IMR-90 (cell line): ENCODE measurements at regions not wholly inside any gene's neighbourhood (a gene's known extent, or its start where the extent isn't known, plus 50 kb on each side); places are given as distances from the start of the nearest gene placed in this dataset.

ENCODE experiments used
- ATAC-seq: fragments of 200-7000 bp; cut with Tn5 transposase; 2 replicates; pipeline ENCODE4 v1.9.1; 2020; ENCODE audit warnings: low read depth, mild to moderate bottlenecking, moderate library complexity
- BruUV-seq: library from RNA; stranded (reverse); fragments of 400-500 nt; replicated peaks from 2 replicates; lab custom pipeline; 2021; lab: Mats Ljungman, UMichigan
- CTCF ChIA-PET: fragments of 300-600 bp; formaldehyde crosslinking; extraction: SDS; loops from one replicate; lab custom pipeline; 2021; ENCODE audit warnings: antibody characterized with exemption; lab: Yijun Ruan, JAX
- POLR2A ChIA-PET: fragments of 300-600 bp; sonication (Branson Sonifier 250); formaldehyde crosslinking; loops from one replicate; lab custom pipeline; 2022; ENCODE audit warnings: antibody characterized with exemption; ENCODE audit not compliant: unreplicated experiment; lab: Charles Lee
- DNase-seq: peaks from one replicate; pipeline ENCODE4 v3.0.0; 2013
- H2AFZ ChIP-seq: replicated peaks from 2 replicates; pipeline ENCODE3; 2013; ENCODE audit warnings: low read length, mild to moderate bottlenecking; ENCODE audit not compliant: poor library complexity
- H2AK5ac ChIP-seq: 2 replicates; pipeline ENCODE4 v1.6.1; 2013; ENCODE audit warnings: low read depth, low read length, inconsistent platforms
- H2AK9ac ChIP-seq: replicated peaks from 2 replicates; pipeline ENCODE3; 2013; ENCODE audit warnings: mild to moderate bottlenecking, low read depth, low read length, moderate library complexity; ENCODE audit not compliant: poor library complexity
- H2BK120ac ChIP-seq: 2 replicates; pipeline ENCODE4 v1.6.1; 2013; ENCODE audit warnings: low read depth, low read length, inconsistent platforms
- H2BK15ac ChIP-seq: 3 replicates; pipeline ENCODE4 v1.6.1; 2013; ENCODE audit warnings: low read depth, low read length, inconsistent platforms
- H2BK20ac ChIP-seq: 2 replicates; pipeline ENCODE4 v1.6.1; 2013; ENCODE audit warnings: low read depth, mild to moderate bottlenecking, inconsistent platforms, low read length, moderate library complexity
- H2BK5ac ChIP-seq: 2 replicates; pipeline ENCODE4 v1.6.1; 2013; ENCODE audit warnings: mild to moderate bottlenecking, low read depth, low read length, inconsistent platforms; ENCODE audit not compliant: poor library complexity, severe bottlenecking
- H3K14ac ChIP-seq: replicated peaks from 2 replicates; pipeline ENCODE4 v1.6.1; 2013; ENCODE audit warnings: low read depth, low read length, inconsistent platforms
- H3K18ac ChIP-seq: 2 replicates; pipeline ENCODE4 v1.6.1; 2013; ENCODE audit warnings: low read depth, low read length, control low read depth
- H3K23ac ChIP-seq: 2 replicates; pipeline ENCODE4 v1.6.1; 2013; ENCODE audit warnings: low read depth, low read length, inconsistent platforms
- H3K27ac ChIP-seq: 2 replicates; pipeline ENCODE4 v1.5.1; 2013; ENCODE audit warnings: mild to moderate bottlenecking, control low read depth, low read length; ENCODE audit not compliant: insufficient read depth
- H3K27me3 ChIP-seq: 2 replicates; pipeline ENCODE4 v1.6.1; 2013; ENCODE audit warnings: low read length; ENCODE audit not compliant: control insufficient read depth, insufficient read depth
- H3K36me3 ChIP-seq: 2 replicates; pipeline ENCODE4 v1.6.1; 2013; ENCODE audit warnings: low read length, mixed read lengths; ENCODE audit not compliant: control insufficient read depth, insufficient read depth
- H3K4ac ChIP-seq: 2 replicates; pipeline ENCODE4 v1.6.1; 2013; ENCODE audit warnings: low read depth, low read length, inconsistent platforms
- H3K4me1 ChIP-seq: 2 replicates; pipeline ENCODE4 v1.6.1; 2013; ENCODE audit warnings: low read length, mixed read lengths; ENCODE audit not compliant: control insufficient read depth, insufficient read depth
- H3K4me2 ChIP-seq: 2 replicates; pipeline ENCODE4 v1.6.1; 2013; ENCODE audit warnings: low read depth, mild to moderate bottlenecking, control low read depth, low read length, moderate library complexity
- H3K4me3 ChIP-seq: 2 replicates; pipeline ENCODE4 v1.5.1; 2013; ENCODE audit warnings: low read depth, mild to moderate bottlenecking, control low read depth, low read length, moderate library complexity; ENCODE audit not compliant: insufficient read depth
- H3K56ac ChIP-seq: 2 replicates; pipeline ENCODE4 v1.6.1; 2013; ENCODE audit warnings: low read length, inconsistent platforms; ENCODE audit not compliant: insufficient read depth; ENCODE audit errors: extremely low read depth
- H3K79me1 ChIP-seq, 2 experiments: 2 replicates each; pipeline ENCODE4 v1.6.1; 2013; ENCODE audit warnings: low read length in 2 of 2, inconsistent platforms in 1 of 2, low read depth in 1 of 2
- H3K9ac ChIP-seq: 2 replicates; pipeline ENCODE4 v1.6.1; 2013; ENCODE audit warnings: low read depth, low read length, control low read depth
- H3K9me1 ChIP-seq: 2 replicates; pipeline ENCODE4 v1.6.1; 2013; ENCODE audit warnings: low read length, inconsistent platforms; ENCODE audit not compliant: insufficient read depth
- H3K9me3 ChIP-seq: 2 replicates; pipeline ENCODE4 v1.6.1; 2013; ENCODE audit warnings: low read length; ENCODE audit not compliant: control insufficient read depth, insufficient read depth
- H4K20me1 ChIP-seq: 2 replicates; pipeline ENCODE4 v1.6.1; 2013; ENCODE audit warnings: low read length, inconsistent platforms; ENCODE audit not compliant: insufficient read depth
- H4K5ac ChIP-seq: 2 replicates; pipeline ENCODE4 v1.6.1; 2013; ENCODE audit warnings: mild to moderate bottlenecking, low read depth, low read length, control low read depth
- H4K8ac ChIP-seq, 2 experiments: 2 replicates each; pipeline ENCODE4 v1.6.1; 2013; ENCODE audit warnings: low read depth in 2 of 2, low read length in 2 of 2, control low read depth in 1 of 2, inconsistent platforms in 1 of 2
- H4K91ac ChIP-seq: 2 replicates; pipeline ENCODE4 v1.6.1; 2013; ENCODE audit warnings: low read depth, low read length, inconsistent platforms; ENCODE audit not compliant: insufficient read depth
- BHLHE40 ChIP-seq: fragments of 150-350 bp; IDR thresholded peaks from 2 replicates; pipeline ENCODE4 v1.6.1; 2016; ENCODE audit warnings: mild to moderate bottlenecking, low read depth, low read length
- CEBPB ChIP-seq: IDR thresholded peaks from 2 replicates; pipeline ENCODE4 v1.6.1; 2012; ENCODE audit warnings: low read depth, low read length, improper control_type of control experiment
- CHD1 ChIP-seq: IDR thresholded peaks from 2 replicates; pipeline ENCODE4 v1.6.1; 2012; ENCODE audit warnings: low read depth, low read length, improper control_type of control experiment
- FOS ChIP-seq: fragments of 150-350 bp; IDR thresholded peaks from 2 replicates; pipeline ENCODE4 v1.6.1; 2016; ENCODE audit warnings: low read depth, low read length
- MAFK ChIP-seq: IDR thresholded peaks from 2 replicates; pipeline ENCODE4 v1.6.1; 2012; ENCODE audit warnings: low read depth, low read length, improper control_type of control experiment
- NFE2L2 ChIP-seq: fragments of 150-350 bp; IDR thresholded peaks from 2 replicates; pipeline ENCODE4 v1.6.1; 2016; ENCODE audit warnings: low read depth, mild to moderate bottlenecking, low read length
- POLR2A ChIP-seq: IDR thresholded peaks from 2 replicates; pipeline ENCODE4 v1.6.1; 2012; ENCODE audit warnings: mild to moderate bottlenecking, low read depth, low read length
- RAD21 ChIP-seq: IDR thresholded peaks from 2 replicates; pipeline ENCODE4 v1.6.1; 2012; ENCODE audit warnings: low read length, improper control_type of control experiment
- RFX5 ChIP-seq: IDR thresholded peaks from 2 replicates; pipeline ENCODE4 v1.8.0; 2012; ENCODE audit warnings: low read depth, mild to moderate bottlenecking, low read length, moderate library complexity
- SMC3 ChIP-seq: fragments of 150-350 bp; IDR thresholded peaks from 2 replicates; pipeline ENCODE4 v1.6.1; 2016; ENCODE audit warnings: low read depth, mild to moderate bottlenecking, antibody characterized with exemption, low read length, moderate library complexity
- WGBS, 2 experiments: methylation state at CpG; one replicate each; pipeline versions ENCODE4 v1.1.5 to v1.1.7; 2013; ENCODE audit warnings: missing lambda C conversion rate in 2 of 2; ENCODE audit not compliant: insufficient read length in 1 of 2; ENCODE audit errors: extremely low coverage in 2 of 2; 5-methylcytosine and 5-hydroxymethylcytosine counted together
- dilution Hi-C: fragments of 300-500 bp; cut with HindIII; formaldehyde crosslinking; loops from one replicate; pipeline ENCODE4 v1.14.3; 2018; ENCODE audit warnings: low sequenced_read_pairs; ENCODE audit not compliant: unreplicated experiment
- in situ Hi-C: fragments of 300-500 bp; cut with MboI; formaldehyde crosslinking; loops from 3 replicates; pipeline ENCODE4 v1.14.3; 2019; ENCODE audit warnings: low sequenced_read_pairs, inconsistent platforms, mixed read lengths
- intact Hi-C: fragments of 100-400 bp; cut with micrococcal nuclease; formaldehyde crosslinking; loops from 2 replicates; pipeline ENCODE4 v1.10.0; 2022
- TF ChIP-seq, protein P1 (sequence below): fragments of 150-350 bp; IDR thresholded peaks from 2 replicates; pipeline ENCODE4 v1.6.1; 2017; ENCODE audit warnings: mild to moderate bottlenecking, antibody characterized with exemption, low read length, low read depth
- TF ChIP-seq, protein P2 (sequence below): fragments of 150-350 bp; IDR thresholded peaks from 2 replicates; pipeline ENCODE4 v1.6.1; 2016; ENCODE audit warnings: low read depth, mild to moderate bottlenecking, low read length, moderate library complexity, borderline replicate concordance
- TF ChIP-seq, protein P3 (sequence below): conservative IDR thresholded peaks from 2 replicates; pipeline ENCODE4 v1.5.1; 2012; ENCODE audit warnings: mild to moderate bottlenecking, low read depth, low read length, improper control_type of control experiment

DNA sequence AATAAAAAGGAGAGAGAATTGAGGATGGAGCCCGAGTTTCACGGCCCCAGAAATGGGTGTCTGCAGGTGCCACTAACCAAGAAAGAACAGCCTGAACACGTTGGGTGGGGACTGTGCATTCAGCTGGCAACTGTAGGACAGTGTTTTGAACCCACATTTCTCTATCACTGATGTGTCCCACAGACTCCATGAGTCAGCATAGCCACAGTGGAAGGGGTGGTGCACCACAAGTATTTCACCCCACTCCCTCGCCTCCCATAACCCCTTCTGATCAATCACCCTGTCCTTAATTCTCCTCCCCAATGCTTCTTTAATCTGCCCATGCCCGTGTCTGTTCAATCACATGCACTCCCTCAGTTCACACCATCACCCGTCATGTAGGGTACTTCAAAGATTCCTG lies 291.5 kb downstream of the ZNF516 start:
- Histone ChIP-seq H3K4me2 (no peak overlapping the region), H3K27ac (no peak overlapping the region), H2BK15ac (no peak overlapping the region), H3K23ac (no peak overlapping the region), H3K9me3 (0 out of 2 replicates have a peak, but pooled peaks cover 2% of the 10 kb centered on the region), H3K4me3 (no peak overlapping the region), H3K4me1 (no peaks in the 10 kb centered on the region), H2AFZ (no peak overlapping the region), H3K18ac (no peak overlapping the region), H3K14ac (no peak overlapping the region), H4K91ac (no peak overlapping the region), H2BK5ac (no peak overlapping the region), H2BK20ac (no peak overlapping the region), H3K9me1 (no peaks in the 10 kb centered on the region), H4K20me1 (no peaks in the 10 kb centered on the region), H4K5ac (no peak overlapping the region), H3K36me3 (no peaks in the 10 kb centered on the region), H3K4ac (no peak overlapping the region), H3K27me3 (no peaks in the 10 kb centered on the region), H2AK5ac (no peak overlapping the region), H3K79me1 (no peaks in the 10 kb centered on the region), H2AK9ac (no peak overlapping the region), H3K56ac (no peak overlapping the region), H3K9ac (no peak overlapping the region), H4K8ac (no peak overlapping the region), H2BK120ac (no peak overlapping the region)
- in situ Hi-C loops (no loop called here), intact Hi-C loops (no loop called here), dilution Hi-C loops (no loop called here)
- POLR2A ChIA-PET: no interaction called here
- no TSS peak for BruUV-seq
- ATAC-seq (no peak), DNase-seq (no peak)
- CTCF ChIA-PET: no interaction called here
- TF ChIP-seq, protein P1, sequence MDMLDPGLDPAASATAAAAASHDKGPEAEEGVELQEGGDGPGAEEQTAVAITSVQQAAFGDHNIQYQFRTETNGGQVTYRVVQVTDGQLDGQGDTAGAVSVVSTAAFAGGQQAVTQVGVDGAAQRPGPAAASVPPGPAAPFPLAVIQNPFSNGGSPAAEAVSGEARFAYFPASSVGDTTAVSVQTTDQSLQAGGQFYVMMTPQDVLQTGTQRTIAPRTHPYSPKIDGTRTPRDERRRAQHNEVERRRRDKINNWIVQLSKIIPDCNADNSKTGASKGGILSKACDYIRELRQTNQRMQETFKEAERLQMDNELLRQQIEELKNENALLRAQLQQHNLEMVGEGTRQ: no peak
- TF ChIP-seq, protein P2, sequence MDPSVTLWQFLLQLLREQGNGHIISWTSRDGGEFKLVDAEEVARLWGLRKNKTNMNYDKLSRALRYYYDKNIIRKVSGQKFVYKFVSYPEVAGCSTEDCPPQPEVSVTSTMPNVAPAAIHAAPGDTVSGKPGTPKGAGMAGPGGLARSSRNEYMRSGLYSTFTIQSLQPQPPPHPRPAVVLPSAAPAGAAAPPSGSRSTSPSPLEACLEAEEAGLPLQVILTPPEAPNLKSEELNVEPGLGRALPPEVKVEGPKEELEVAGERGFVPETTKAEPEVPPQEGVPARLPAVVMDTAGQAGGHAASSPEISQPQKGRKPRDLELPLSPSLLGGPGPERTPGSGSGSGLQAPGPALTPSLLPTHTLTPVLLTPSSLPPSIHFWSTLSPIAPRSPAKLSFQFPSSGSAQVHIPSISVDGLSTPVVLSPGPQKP: no peak
- TF ChIP-seq RFX5 (no peak), POLR2A (no peak), CHD1 (no peak), BHLHE40 (no peak), SMC3 (no peak), FOS (no peak), RAD21 (no peak), CEBPB (no peak), MAFK (no peak), NFE2L2 (no peak)
- TF ChIP-seq, protein P3, sequence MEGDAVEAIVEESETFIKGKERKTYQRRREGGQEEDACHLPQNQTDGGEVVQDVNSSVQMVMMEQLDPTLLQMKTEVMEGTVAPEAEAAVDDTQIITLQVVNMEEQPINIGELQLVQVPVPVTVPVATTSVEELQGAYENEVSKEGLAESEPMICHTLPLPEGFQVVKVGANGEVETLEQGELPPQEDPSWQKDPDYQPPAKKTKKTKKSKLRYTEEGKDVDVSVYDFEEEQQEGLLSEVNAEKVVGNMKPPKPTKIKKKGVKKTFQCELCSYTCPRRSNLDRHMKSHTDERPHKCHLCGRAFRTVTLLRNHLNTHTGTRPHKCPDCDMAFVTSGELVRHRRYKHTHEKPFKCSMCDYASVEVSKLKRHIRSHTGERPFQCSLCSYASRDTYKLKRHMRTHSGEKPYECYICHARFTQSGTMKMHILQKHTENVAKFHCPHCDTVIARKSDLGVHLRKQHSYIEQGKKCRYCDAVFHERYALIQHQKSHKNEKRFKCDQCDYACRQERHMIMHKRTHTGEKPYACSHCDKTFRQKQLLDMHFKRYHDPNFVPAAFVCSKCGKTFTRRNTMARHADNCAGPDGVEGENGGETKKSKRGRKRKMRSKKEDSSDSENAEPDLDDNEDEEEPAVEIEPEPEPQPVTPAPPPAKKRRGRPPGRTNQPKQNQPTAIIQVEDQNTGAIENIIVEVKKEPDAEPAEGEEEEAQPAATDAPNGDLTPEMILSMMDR: no peak
- 71% methylated on average over 2 of the region's 6 CpGs; no CpG with 5 or more reads in 1 of the 2 experiments for WGBS, 2 experiments
